PC-9 (cell line): ENCODE measurements at regions not wholly inside any gene's neighbourhood (a gene's known extent, or its start where the extent isn't known, plus 50 kb on each side); places are given as distances from the start of the nearest gene placed in this dataset.

Experiments used
- CTCF ChIP-seq: fragments of 200-600 bp; sonication (generic); conservative IDR thresholded peaks from 2 replicates; pipeline ENCODE4 v1.6.1; 2017; ENCODE audit warnings: mixed run types, antibody characterized with exemption, mild to moderate bottlenecking, moderate library complexity
- EZH2 ChIP-seq: fragments of 200-600 bp; sonication (generic); IDR thresholded peaks from 2 replicates; pipeline ENCODE4 v1.8.0; 2017; ENCODE audit warnings: antibody characterized with exemption, low read depth

DNA sequence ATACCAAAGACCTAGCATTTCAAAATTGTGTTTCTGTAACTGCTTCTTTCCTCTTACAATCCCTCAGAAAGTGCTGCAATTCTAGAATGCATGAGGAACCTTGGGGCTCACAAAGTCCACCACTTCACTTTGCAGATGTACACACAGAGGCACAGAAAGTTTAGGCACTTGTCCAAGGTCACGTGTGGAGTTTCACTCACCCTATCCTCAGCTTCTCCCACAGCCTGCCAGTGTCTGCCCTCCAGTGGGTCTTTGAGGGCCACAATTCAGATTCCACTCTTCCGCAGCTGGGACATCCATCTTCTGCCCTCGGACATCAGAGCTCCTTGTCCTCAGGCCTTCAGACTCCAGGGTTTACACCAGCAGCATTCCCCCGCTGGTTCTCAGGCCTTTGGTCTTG, 210.5 kb upstream of the SERP2 start:
- no peak for TF ChIP-seq CTCF
- no peak for TF ChIP-seq EZH2
